ENCODE measurements at regions not wholly inside any gene's neighbourhood (a gene's known extent, or its start where the extent isn't known, plus 50 kb on each side); places are given as distances from the start of the nearest gene placed in this dataset.
"Not testable (repeated sequence)": the region's sequence is repeated elsewhere in the genome, so short reads cannot be mapped to it uniquely, and the experiment has no call there.

- DNase-seq (ENCODE audit: low spot score) = no peak
These were observed 52.8 kb upstream of the IKZF1 start for GRCh38 chr7:50251765-50252164.

- DNase-seq (ENCODE audit: low spot score) = no peak
These were observed 58.0 kb upstream of the IKZF1 start for GRCh38 chr7:50246551-50246950.

GRCh38 chr7:50242111-50242510 is 62.4 kb upstream of the IKZF1 start:
- not testable (repeated sequence) for DNase-seq (ENCODE audit: low spot score)

GRCh38 chr7:50240699-50241098 is 63.8 kb upstream of the IKZF1 start:
- not testable (repeated sequence) for DNase-seq (ENCODE audit: low spot score)

- DNase-seq (ENCODE audit: low spot score) = no peak
These were observed 74.6 kb upstream of the IKZF1 start for GRCh38 chr7:50229964-50230363.

GRCh38 chr7:50228148-50228547 is 76.4 kb upstream of the IKZF1 start:
- no peak for DNase-seq (ENCODE audit: low spot score)

- DNase-seq (ENCODE audit: low spot score) = no peak
These were observed 76.8 kb upstream of the IKZF1 start for GRCh38 chr7:50227726-50228125.

GRCh38 chr7:50226669-50227068 is 77.8 kb upstream of the IKZF1 start:
- peak; percentile 66 for DNase-seq (ENCODE audit: low spot score)

GRCh38 chr7:50226145-50226544 is 78.4 kb upstream of the IKZF1 start:
- no peak for DNase-seq (ENCODE audit: low spot score)

- no peak for DNase-seq (ENCODE audit: low spot score)
These were observed 83.1 kb upstream of the IKZF1 start for GRCh38 chr7:50221433-50221832.

GRCh38 chr7:50221028-50221427 is 83.5 kb upstream of the IKZF1 start:
- DNase-seq (ENCODE audit: low spot score) = no peak

GRCh38 chr7:50220273-50220672 is 84.2 kb upstream of the IKZF1 start:
- no peak for DNase-seq (ENCODE audit: low spot score)

GRCh38 chr7:50217821-50218281 is 86.7 kb upstream of the IKZF1 start:
- no peak for DNase-seq (ENCODE audit: low spot score)

GRCh38 chr7:50217401-50217800 is 87.1 kb upstream of the IKZF1 start:
- no peak for DNase-seq (ENCODE audit: low spot score)

GRCh38 chr7:50216626-50217025 is 87.9 kb upstream of the IKZF1 start:
- no peak for DNase-seq (ENCODE audit: low spot score)

GRCh38 chr7:50214771-50215170 is 89.7 kb upstream of the IKZF1 start:
- DNase-seq (ENCODE audit: low spot score) = no peak

GRCh38 chr7:50214126-50214670 is 90.3 kb upstream of the IKZF1 start:
- DNase-seq (ENCODE audit: low spot score) = no peak

GRCh38 chr7:50213622-50214017 is 90.9 kb upstream of the IKZF1 start:
- DNase-seq (ENCODE audit: low spot score) = no peak

GRCh38 chr7:50212666-50213621 is 91.6 kb upstream of the IKZF1 start:
- DNase-seq (ENCODE audit: low spot score) = peak; percentile 50

GRCh38 chr7:50212016-50212325 is 92.5 kb upstream of the IKZF1 start:
- no peak for DNase-seq (ENCODE audit: low spot score)

- no peak for DNase-seq (ENCODE audit: low spot score)
These were observed 93.1 kb upstream of the IKZF1 start for GRCh38 chr7:50211130-50212015.

- peak; percentile 83 for DNase-seq (ENCODE audit: low spot score)
These were observed 93.8 kb upstream of the IKZF1 start for GRCh38 chr7:50210706-50211115.
